ENCODE measurements at regions not wholly inside any gene's neighbourhood (a gene's known extent, or its start where the extent isn't known, plus 50 kb on each side); places are given as distances from the start of the nearest gene placed in this dataset.

GRCh38 chr10:65534771-65535170 is 1391.1 kb upstream of the LRRTM3 start:
- Mint-ChIP-seq H3K27ac (no peak overlapping the region), H3K4me3 (no peak overlapping the region), H3K27me3 (no peaks in the 10 kb centered on the region), H3K4me1 (no peaks in the 10 kb centered on the region), H3K9me3 (peaks cover 0 to 2% of the 10 kb centered on the region in 2 donors), H3K36me3 (no peaks in the 10 kb centered on the region)
- DNase-seq (no peak), ATAC-seq (replicated peaks) (no peak)

- H3K27me3 Mint-ChIP-seq: no peaks in the 10 kb centered on the region
- DNase-seq (no peak), ATAC-seq (replicated peaks) (no peak)
- H3K9me3 Mint-ChIP-seq: peaks cover 4 to 7% of the 10 kb centered on the region in 2 donors
- no peaks in the 10 kb centered on the region for H3K36me3 Mint-ChIP-seq
- no peaks in the 10 kb centered on the region for H3K4me1 Mint-ChIP-seq
- no peak overlapping the region for H3K4me3 Mint-ChIP-seq
- no peak overlapping the region for H3K27ac Mint-ChIP-seq
These were observed 1381.1 kb upstream of the LRRTM3 start for GRCh38 chr10:65544756-65545155.

- DNase-seq (no peak), ATAC-seq (replicated peaks) (no peak)
- Mint-ChIP-seq H3K4me1 (no peaks in the 10 kb centered on the region), H3K9me3 (peaks cover 4 to 7% of the 10 kb centered on the region in 2 donors), H3K27ac (no peak overlapping the region), H3K27me3 (no peaks in the 10 kb centered on the region), H3K36me3 (no peaks in the 10 kb centered on the region), H3K4me3 (no peak overlapping the region)
These were observed 1377.8 kb upstream of the LRRTM3 start for GRCh38 chr10:65548001-65548400.

- H3K4me1 Mint-ChIP-seq: no peaks in the 10 kb centered on the region
- H3K27me3 Mint-ChIP-seq: no peaks in the 10 kb centered on the region
These were observed 1375.1 kb upstream of the LRRTM3 start for GRCh38 chr10:65550761-65551160.

GRCh38 chr10:65555192-65555591 is 1370.6 kb upstream of the LRRTM3 start:
- Mint-ChIP-seq H3K36me3 (no peaks in the 10 kb centered on the region), H3K27me3 (no peaks in the 10 kb centered on the region), H3K27ac (no peak overlapping the region), H3K4me1 (no peaks in the 10 kb centered on the region), H3K4me3 (no peak overlapping the region), H3K9me3 (peaks cover 0 to 3% of the 10 kb centered on the region in 2 donors)
- DNase-seq: no peak
- ATAC-seq (replicated peaks): no peak

More at GRCh38 chr10:65550761-65551160, 1375.1 kb upstream of the LRRTM3 start:
- ATAC-seq (replicated peaks): no peak
- H3K4me3 Mint-ChIP-seq: no peak overlapping the region
- no peaks in the 10 kb centered on the region for H3K36me3 Mint-ChIP-seq
- H3K9me3 Mint-ChIP-seq: peaks cover 3 to 5% of the 10 kb centered on the region in 2 donors
- no peak overlapping the region for H3K27ac Mint-ChIP-seq
- no peak for DNase-seq

- H3K27ac Mint-ChIP-seq: no peak overlapping the region
- peaks cover 0 to 3% of the 10 kb centered on the region in 2 donors for H3K9me3 Mint-ChIP-seq
- no peaks in the 10 kb centered on the region for H3K36me3 Mint-ChIP-seq
- no peaks in the 10 kb centered on the region for H3K4me1 Mint-ChIP-seq
- no peak for DNase-seq
- H3K4me3 Mint-ChIP-seq: no peak overlapping the region
- H3K27me3 Mint-ChIP-seq: no peaks in the 10 kb centered on the region
- no peak for ATAC-seq (replicated peaks)
These were observed 1369.8 kb upstream of the LRRTM3 start for GRCh38 chr10:65556006-65556405.

- ATAC-seq (replicated peaks): no peak
- no peaks in the 10 kb centered on the region for H3K36me3 Mint-ChIP-seq
- H3K9me3 Mint-ChIP-seq: peaks cover 0 to 7% of the 10 kb centered on the region in 2 donors
- H3K4me3 Mint-ChIP-seq: no peak overlapping the region
- no peaks in the 10 kb centered on the region for H3K4me1 Mint-ChIP-seq
- no peak for DNase-seq
- H3K27me3 Mint-ChIP-seq: no peaks in the 10 kb centered on the region
- no peak overlapping the region for H3K27ac Mint-ChIP-seq
These were observed 1366.5 kb upstream of the LRRTM3 start for GRCh38 chr10:65559369-65559768.

GRCh38 chr10:65565246-65565645 is 1360.6 kb upstream of the LRRTM3 start:
- DNase-seq (no peak), ATAC-seq (replicated peaks) (peak in 1 of 2 donors; percentile 58)
- H3K9me3 Mint-ChIP-seq: peaks cover 0 to 4% of the 10 kb centered on the region in 2 donors
- H3K36me3 Mint-ChIP-seq: no peaks in the 10 kb centered on the region
- H3K4me1 Mint-ChIP-seq: no peaks in the 10 kb centered on the region
- no peak overlapping the region for H3K27ac Mint-ChIP-seq
- no peaks in the 10 kb centered on the region for H3K27me3 Mint-ChIP-seq
- H3K4me3 Mint-ChIP-seq: no peak overlapping the region

- no peaks in the 10 kb centered on the region for H3K27me3 Mint-ChIP-seq
- no peak for ATAC-seq (replicated peaks)
- no peak overlapping the region for H3K4me3 Mint-ChIP-seq
- DNase-seq: no peak
- no peaks in the 10 kb centered on the region for H3K36me3 Mint-ChIP-seq
- peaks cover 0 to 2% of the 10 kb centered on the region in 2 donors for H3K9me3 Mint-ChIP-seq
- no peak overlapping the region for H3K27ac Mint-ChIP-seq
- peaks cover 0 to 2% of the 10 kb centered on the region in 2 donors for H3K4me1 Mint-ChIP-seq
These were observed 1358.9 kb upstream of the LRRTM3 start for GRCh38 chr10:65566906-65567305.

GRCh38 chr10:65570143-65571010 is 1355.5 kb upstream of the LRRTM3 start:
- Mint-ChIP-seq H3K4me1 (peaks cover 0 to 2% of the 10 kb centered on the region in 2 donors), H3K9me3 (no peaks in the 10 kb centered on the region), H3K27me3 (no peaks in the 10 kb centered on the region), H3K4me3 (peak overlapping the region; percentile 29 to 46), H3K27ac (no peak overlapping the region), H3K36me3 (no peaks in the 10 kb centered on the region)
- ATAC-seq (replicated peaks) (peak; percentile 33 to 45), DNase-seq (peak; percentile 5)

- Mint-ChIP-seq H3K36me3 (no peaks in the 10 kb centered on the region), H3K4me3 (no peak overlapping the region), H3K27ac (no peak overlapping the region), H3K9me3 (no peaks in the 10 kb centered on the region), H3K27me3 (no peaks in the 10 kb centered on the region), H3K4me1 (peaks cover 0 to 2% of the 10 kb centered on the region in 2 donors)
- DNase-seq (no peak), ATAC-seq (replicated peaks) (no peak)
These were observed 1354.7 kb upstream of the LRRTM3 start for GRCh38 chr10:65571011-65571570.

GRCh38 chr10:65581426-65582026 is 1344.3 kb upstream of the LRRTM3 start:
- H3K27ac Mint-ChIP-seq: no peak overlapping the region
- H3K27me3 Mint-ChIP-seq: no peaks in the 10 kb centered on the region
- H3K36me3 Mint-ChIP-seq: no peaks in the 10 kb centered on the region
- H3K9me3 Mint-ChIP-seq: peaks cover 14% of the 10 kb centered on the region in 2 donors
- DNase-seq: no peak
- H3K4me3 Mint-ChIP-seq: no peak overlapping the region
- no peak for ATAC-seq (replicated peaks)
- H3K4me1 Mint-ChIP-seq: no peaks in the 10 kb centered on the region

- no peaks in the 10 kb centered on the region for H3K9me3 Mint-ChIP-seq
- no peak overlapping the region for H3K4me3 Mint-ChIP-seq
These were observed 1323.5 kb upstream of the LRRTM3 start for GRCh38 chr10:65602182-65602865.

GRCh38 chr10:65611592-65611991 is 1314.2 kb upstream of the LRRTM3 start:
- H3K27ac Mint-ChIP-seq: no peak overlapping the region
- DNase-seq: no peak
- H3K36me3 Mint-ChIP-seq: no peaks in the 10 kb centered on the region
- H3K27me3 Mint-ChIP-seq: no peaks in the 10 kb centered on the region
- H3K4me3 Mint-ChIP-seq: no peak overlapping the region
- ATAC-seq (replicated peaks): no peak
- peaks cover 3 to 7% of the 10 kb centered on the region in 2 donors for H3K9me3 Mint-ChIP-seq
- H3K4me1 Mint-ChIP-seq: no peaks in the 10 kb centered on the region

More at GRCh38 chr10:65602182-65602865, 1323.5 kb upstream of the LRRTM3 start:
- no peaks in the 10 kb centered on the region for H3K36me3 Mint-ChIP-seq
- H3K27ac Mint-ChIP-seq: no peak overlapping the region
- DNase-seq (no peak), ATAC-seq (replicated peaks) (no peak)
- H3K4me1 Mint-ChIP-seq: no peaks in the 10 kb centered on the region
- no peaks in the 10 kb centered on the region for H3K27me3 Mint-ChIP-seq
